H1 (cell line): ENCODE measurements at regions not wholly inside any gene's neighbourhood (a gene's known extent, or its start where the extent isn't known, plus 50 kb on each side); places are given as distances from the start of the nearest gene placed in this dataset.

Experiments
- JUN ChIP-seq: IDR thresholded peaks from 2 replicates; pipeline ENCODE4 v1.6.1; 2011; ENCODE audit warnings: low read depth, mild to moderate bottlenecking, improper control_type of control experiment, low read length
- KDM1A ChIP-seq: fragments of 200-600, 300-600 bp; sonication (generic); IDR thresholded peaks from 2 replicates; pipeline ENCODE4 v1.7.1; 2016; ENCODE audit warnings: mild to moderate bottlenecking, low read length, borderline replicate concordance
- TF ChIP-seq, protein P1 (sequence below), 3 experiments: IDR thresholded peaks; 1 replicate in 2 of 3; 2 replicates in 1 of 3; pipeline versions ENCODE4 v1.5.1 to v1.6.1; 2011; ENCODE audit warnings: low read length in 3 of 3, mild to moderate bottlenecking in 3 of 3, inconsistent platforms in 2 of 3, low read depth in 1 of 3, moderate library complexity in 1 of 3; ENCODE audit not compliant: insufficient read depth in 1 of 3; ENCODE audit errors: control extremely low read depth in 1 of 3

DNA sequence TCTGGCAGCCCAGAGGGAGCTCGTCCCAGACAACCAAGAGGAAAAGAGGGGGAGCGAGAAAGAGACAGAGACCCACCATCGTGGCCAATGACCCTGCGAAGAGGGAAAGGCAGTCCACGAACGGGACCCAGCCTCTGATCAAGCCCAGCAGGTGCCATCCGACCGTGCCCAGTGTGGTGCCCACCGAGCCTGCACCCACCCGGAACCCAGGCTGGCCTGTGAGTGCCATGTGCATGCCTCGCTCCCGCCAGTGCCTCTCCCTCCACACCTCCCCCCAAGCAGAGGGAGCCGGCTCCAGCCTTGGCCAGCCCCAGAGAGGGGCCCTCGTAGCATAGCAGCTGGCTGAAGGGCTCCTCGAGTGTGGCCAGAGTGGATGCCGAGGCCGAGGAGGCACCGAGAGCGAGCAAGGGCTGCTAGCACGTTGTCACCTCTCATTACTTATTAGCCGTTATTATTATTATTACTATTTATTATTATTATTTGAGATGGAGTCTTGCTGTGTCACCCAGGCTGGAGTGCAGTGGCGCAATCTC lies 130.7 kb upstream of the CHRM3 start:
- TF ChIP-seq KDM1A = no peak
- TF ChIP-seq, protein P1, sequence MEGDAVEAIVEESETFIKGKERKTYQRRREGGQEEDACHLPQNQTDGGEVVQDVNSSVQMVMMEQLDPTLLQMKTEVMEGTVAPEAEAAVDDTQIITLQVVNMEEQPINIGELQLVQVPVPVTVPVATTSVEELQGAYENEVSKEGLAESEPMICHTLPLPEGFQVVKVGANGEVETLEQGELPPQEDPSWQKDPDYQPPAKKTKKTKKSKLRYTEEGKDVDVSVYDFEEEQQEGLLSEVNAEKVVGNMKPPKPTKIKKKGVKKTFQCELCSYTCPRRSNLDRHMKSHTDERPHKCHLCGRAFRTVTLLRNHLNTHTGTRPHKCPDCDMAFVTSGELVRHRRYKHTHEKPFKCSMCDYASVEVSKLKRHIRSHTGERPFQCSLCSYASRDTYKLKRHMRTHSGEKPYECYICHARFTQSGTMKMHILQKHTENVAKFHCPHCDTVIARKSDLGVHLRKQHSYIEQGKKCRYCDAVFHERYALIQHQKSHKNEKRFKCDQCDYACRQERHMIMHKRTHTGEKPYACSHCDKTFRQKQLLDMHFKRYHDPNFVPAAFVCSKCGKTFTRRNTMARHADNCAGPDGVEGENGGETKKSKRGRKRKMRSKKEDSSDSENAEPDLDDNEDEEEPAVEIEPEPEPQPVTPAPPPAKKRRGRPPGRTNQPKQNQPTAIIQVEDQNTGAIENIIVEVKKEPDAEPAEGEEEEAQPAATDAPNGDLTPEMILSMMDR (IDR thresholded peaks at IDR 0.05; ENCODE audit: control extremely low read depth in 1 of 3, insufficient read depth in 1 of 3, low read depth in 1 of 3, low read length in 3 of 3) = no peak
- no peak for TF ChIP-seq JUN
